ENCODE measurements at regions not wholly inside any gene's neighbourhood (a gene's known extent, or its start where the extent isn't known, plus 50 kb on each side); places are given as distances from the start of the nearest gene placed in this dataset.
"Not testable (repeated sequence)": the region's sequence is repeated elsewhere in the genome, so short reads cannot be mapped to it uniquely, and the experiment has no call there.

DNA sequence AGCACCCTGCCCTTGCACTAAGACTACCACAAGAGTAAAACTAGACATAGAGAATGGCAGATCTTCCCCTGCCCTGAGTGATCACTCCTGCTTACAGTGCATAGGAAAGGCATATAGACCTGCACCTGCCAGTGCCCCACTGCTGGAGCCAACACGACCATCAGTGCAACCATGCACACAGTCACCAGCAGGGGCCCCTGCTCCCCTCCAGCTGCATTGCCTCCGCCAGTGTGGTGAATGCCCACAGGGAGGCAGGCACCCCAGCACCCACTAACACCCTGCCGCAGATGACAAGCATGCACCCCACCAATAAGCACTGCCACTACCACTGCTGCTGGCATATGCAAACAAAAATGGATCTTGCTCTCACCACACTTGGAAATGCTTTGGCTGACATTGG is 478.8 kb downstream of the ADCYAP1 start:
- no peak overlapping the region for H3K27ac Mint-ChIP-seq
- H3K4me3 Mint-ChIP-seq = no peak overlapping the region
- no peaks in the 10 kb centered on the region for H3K36me3 Mint-ChIP-seq (ENCODE audit: low read depth)
- no peaks in the 10 kb centered on the region for H3K4me1 Mint-ChIP-seq
- H3K27me3 Mint-ChIP-seq (ENCODE audit: low read depth) = no peaks in the 10 kb centered on the region
- peaks cover 22% of the 10 kb centered on the region for H3K9me3 Mint-ChIP-seq
- TF ChIP-seq, protein P1, sequence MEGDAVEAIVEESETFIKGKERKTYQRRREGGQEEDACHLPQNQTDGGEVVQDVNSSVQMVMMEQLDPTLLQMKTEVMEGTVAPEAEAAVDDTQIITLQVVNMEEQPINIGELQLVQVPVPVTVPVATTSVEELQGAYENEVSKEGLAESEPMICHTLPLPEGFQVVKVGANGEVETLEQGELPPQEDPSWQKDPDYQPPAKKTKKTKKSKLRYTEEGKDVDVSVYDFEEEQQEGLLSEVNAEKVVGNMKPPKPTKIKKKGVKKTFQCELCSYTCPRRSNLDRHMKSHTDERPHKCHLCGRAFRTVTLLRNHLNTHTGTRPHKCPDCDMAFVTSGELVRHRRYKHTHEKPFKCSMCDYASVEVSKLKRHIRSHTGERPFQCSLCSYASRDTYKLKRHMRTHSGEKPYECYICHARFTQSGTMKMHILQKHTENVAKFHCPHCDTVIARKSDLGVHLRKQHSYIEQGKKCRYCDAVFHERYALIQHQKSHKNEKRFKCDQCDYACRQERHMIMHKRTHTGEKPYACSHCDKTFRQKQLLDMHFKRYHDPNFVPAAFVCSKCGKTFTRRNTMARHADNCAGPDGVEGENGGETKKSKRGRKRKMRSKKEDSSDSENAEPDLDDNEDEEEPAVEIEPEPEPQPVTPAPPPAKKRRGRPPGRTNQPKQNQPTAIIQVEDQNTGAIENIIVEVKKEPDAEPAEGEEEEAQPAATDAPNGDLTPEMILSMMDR (IDR thresholded peaks at IDR 0.05; ENCODE audit: unreplicated experiment in 3 of 3) = no peak

DNA sequence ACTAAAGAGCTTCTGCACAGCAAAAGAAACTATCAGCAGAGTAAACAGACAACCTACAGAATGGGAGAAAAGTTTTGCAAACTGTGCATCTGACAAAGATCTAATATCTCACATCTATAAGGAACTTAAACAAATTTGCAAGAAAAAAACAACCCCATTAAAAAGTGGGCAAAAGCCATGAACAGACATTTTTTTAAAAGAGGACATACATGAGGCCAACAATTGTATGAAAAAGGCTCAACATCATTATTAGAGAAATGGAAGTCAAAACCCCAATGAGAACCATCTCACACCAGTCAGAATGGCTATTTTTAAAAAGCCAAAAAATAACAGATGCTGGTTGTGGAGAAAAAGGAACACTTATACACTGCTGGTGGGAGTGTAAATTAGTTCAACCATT is 483.8 kb downstream of the ADCYAP1 start:
- H3K27me3 Mint-ChIP-seq (ENCODE audit: low read depth); H3K4me3 Mint-ChIP-seq; H3K4me1 Mint-ChIP-seq; H3K36me3 Mint-ChIP-seq (ENCODE audit: low read depth); H3K27ac Mint-ChIP-seq: not testable (repeated sequence)
- peaks cover 22% of the 10 kb centered on the region for H3K9me3 Mint-ChIP-seq

DNA sequence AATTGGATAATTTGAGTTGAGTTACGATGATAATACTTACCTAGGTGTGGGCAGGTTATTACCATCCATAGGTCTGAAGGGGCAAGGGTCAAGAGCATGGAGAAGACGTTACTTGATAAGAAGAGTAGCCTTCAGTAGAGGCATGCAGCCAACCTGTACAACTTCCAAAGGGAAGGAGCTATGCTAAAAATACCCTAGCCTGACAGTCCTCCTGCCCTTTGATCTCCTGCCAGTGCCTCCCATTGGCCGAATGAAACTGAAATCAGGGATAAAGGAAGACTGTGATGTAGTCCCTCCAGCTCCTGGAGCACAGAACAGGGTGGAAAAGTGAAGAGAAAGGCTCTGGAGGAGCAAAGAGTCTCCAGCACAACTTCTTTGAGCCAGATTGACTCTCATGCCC is 487.4 kb downstream of the ADCYAP1 start:
- H3K36me3 Mint-ChIP-seq (ENCODE audit: low read depth) = no peaks in the 10 kb centered on the region
- no peaks in the 10 kb centered on the region for H3K4me1 Mint-ChIP-seq
- H3K27ac Mint-ChIP-seq = no peak overlapping the region
- TF ChIP-seq, protein P1 (IDR thresholded peaks at IDR 0.05; ENCODE audit: unreplicated experiment in 3 of 3) = no peak
- no peak overlapping the region for H3K4me3 Mint-ChIP-seq
- H3K27me3 Mint-ChIP-seq (ENCODE audit: low read depth) = no peaks in the 10 kb centered on the region
- peaks cover 4% of the 10 kb centered on the region for H3K9me3 Mint-ChIP-seq

DNA sequence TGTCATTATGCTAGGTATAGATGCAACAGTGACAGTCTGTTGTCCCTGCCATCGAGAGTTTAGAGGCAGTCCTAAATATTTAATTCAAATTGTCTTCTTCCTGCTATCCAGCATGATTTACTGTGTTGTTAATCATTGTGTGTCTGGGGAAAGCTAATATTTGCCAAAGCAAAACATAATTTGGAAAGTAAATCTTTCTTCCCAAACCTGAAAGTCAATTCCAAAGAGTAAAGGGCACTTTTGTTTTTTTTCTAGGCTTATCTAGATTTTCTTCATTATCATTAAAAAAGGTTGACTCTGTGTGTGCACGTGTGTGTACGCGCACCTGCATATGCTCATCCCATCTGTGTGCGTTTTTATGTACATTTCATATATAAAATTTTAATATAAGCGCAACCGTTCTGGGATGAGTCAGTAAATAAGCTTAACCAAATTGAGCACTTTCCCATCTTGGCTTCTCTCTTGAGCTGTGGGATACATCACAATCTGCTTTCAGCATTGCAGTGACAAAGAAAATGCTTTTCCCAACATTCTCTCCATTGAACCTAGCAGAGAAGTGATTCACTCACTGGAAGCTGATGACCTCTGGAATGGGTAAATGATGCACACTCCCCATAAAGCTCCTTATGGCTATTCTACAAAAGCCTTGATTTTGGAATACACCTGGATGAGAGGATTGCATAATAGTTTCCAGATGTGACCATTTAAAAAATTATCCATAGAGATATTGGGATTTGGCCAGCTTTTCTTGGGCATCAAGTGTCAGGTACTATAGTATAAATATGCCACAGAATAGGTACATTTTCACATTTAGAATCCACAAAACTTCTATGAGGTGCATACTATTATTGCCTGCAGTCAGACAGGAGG is 488.4 kb downstream of the ADCYAP1 start:
- TF ChIP-seq, protein P1 (IDR thresholded peaks at IDR 0.05; ENCODE audit: unreplicated experiment in 3 of 3) = no peak

DNA sequence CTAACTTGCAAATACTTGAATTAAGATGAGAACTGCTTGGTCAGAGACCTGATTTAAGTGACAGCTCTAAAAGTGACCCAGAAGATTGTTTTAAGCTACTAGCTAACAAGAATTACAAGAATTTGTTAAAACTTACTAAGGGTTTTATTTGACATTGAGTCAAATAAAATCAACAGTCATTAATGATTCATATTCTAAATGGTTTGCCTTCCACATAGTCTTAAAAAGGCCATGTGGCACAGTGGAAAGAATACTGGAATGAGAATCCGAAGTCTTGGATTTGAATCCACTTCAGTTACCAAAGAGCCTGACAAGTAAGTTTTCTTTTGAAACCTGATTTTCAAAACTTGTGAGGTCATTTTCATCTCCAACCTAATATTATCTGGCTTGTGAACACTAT is 489.3 kb downstream of the ADCYAP1 start:
- Mint-ChIP-seq H3K36me3 (ENCODE audit: low read depth) (no peaks in the 10 kb centered on the region), H3K4me1 (no peaks in the 10 kb centered on the region), H3K9me3 (no peaks in the 10 kb centered on the region), H3K27ac (no peak overlapping the region), H3K4me3 (no peak overlapping the region), H3K27me3 (ENCODE audit: low read depth) (no peaks in the 10 kb centered on the region)
- TF ChIP-seq, protein P1 (IDR thresholded peaks at IDR 0.05; ENCODE audit: unreplicated experiment in 3 of 3) = no peak

More for the DNA sequence above, 488.4 kb downstream of the ADCYAP1 start:
- Mint-ChIP-seq H3K9me3 (no peaks in the 10 kb centered on the region), H3K27ac (no peak overlapping the region), H3K4me1 (no peaks in the 10 kb centered on the region), H3K36me3 (ENCODE audit: low read depth) (no peaks in the 10 kb centered on the region), H3K27me3 (ENCODE audit: low read depth) (no peaks in the 10 kb centered on the region), H3K4me3 (no peak overlapping the region)

DNA sequence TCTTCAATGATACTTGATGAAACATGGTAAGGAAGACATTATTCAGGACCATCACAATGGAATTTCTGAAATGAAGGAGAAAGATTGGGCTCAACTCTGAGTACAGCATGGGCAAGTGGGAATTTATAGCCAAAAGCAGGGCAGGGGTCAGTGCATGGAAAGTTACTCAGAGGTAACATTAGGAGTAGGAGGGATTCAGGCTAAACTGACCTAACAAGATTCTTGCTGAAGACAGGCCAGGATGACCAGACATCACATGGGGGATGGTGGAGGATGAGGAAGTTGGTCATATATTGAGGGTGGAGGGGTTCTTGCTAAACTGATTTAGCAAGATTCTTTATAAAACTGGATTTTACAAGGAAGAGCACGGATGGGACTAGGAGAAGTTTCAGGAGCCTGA is 489.8 kb downstream of the ADCYAP1 start:
- H3K9me3 Mint-ChIP-seq = no peaks in the 10 kb centered on the region
- no peak overlapping the region for H3K27ac Mint-ChIP-seq
- no peaks in the 10 kb centered on the region for H3K36me3 Mint-ChIP-seq (ENCODE audit: low read depth)
- no peaks in the 10 kb centered on the region for H3K27me3 Mint-ChIP-seq (ENCODE audit: low read depth)
- no peaks in the 10 kb centered on the region for H3K4me1 Mint-ChIP-seq
- no peak overlapping the region for H3K4me3 Mint-ChIP-seq
- TF ChIP-seq, protein P1 (IDR thresholded peaks at IDR 0.05; ENCODE audit: unreplicated experiment in 3 of 3) = no peak

All from nephron (organoid).